Right ventricle myocardium superior (tissue), 1 donor: ENCODE measurements at regions not wholly inside any gene's neighbourhood (a gene's known extent, or its start where the extent isn't known, plus 50 kb on each side); places are given as distances from the start of the nearest gene placed in this dataset.

Experiments
- ATAC-seq: fragments of 200-7000 bp; cut with Tn5 transposase; one replicate; pipeline ENCODE4 v1.9.1; 2020; ENCODE audit warnings: mild to moderate bottlenecking; ENCODE audit not compliant: poor library complexity
- DNase-seq: peaks from one replicate; pipeline ENCODE4 v3.0.0-alpha.2; 2020
- intact Hi-C: fragments of 100-400 bp; cut with DNase I; formaldehyde crosslinking; loops from one replicate; pipeline ENCODE4 v1.11.2; 2022
- donor health status: DM: no; HTN: yes; CAD: no; lungs with severe emphysema.

DNA sequence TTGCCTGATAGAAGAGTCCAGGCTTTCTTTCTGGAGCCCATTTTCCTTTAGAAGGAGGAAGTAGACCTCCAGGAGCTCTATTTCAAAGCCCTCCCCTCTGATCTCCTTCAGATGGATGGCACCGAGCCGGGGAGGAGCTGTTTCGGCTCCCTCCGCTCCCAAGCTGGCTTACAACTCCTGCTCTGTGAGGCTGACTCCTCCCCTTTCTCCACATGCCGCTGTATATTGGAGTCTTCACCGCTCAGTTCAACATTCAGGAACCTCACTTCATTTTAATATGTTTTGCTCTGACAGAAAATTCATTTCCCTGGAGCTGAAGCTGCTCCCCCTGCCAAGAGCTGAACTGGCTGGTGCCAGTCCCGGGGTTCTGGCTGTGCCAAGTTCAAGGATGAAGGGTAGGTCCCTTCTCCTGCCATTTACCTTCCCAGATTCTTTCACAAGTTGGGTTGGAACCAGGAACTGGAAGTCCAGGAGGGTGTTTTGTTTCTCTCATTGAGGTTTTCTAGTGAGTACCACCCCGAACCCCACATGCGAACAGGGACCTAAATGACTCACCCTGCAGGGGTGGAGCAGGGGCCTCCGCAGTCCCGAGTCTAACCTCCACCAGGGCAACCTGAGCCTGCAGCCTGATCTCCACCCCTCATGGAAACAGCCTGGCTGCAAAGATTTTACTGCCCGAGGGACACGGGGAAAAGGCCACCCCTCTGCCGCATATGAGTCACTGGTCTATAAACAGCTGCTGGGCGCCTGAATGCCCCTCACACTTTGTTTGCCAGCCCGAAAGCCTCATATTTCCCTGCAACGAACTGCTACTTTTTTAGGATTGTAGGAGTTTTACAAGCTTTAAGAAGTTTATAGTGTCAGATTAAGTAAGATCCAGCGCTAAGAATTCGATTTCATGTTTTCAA, 68.6 kb upstream of the FOXA2 start:
- DNase-seq = no peak
- intact Hi-C loops = no loop called here
- no peak for ATAC-seq

DNA sequence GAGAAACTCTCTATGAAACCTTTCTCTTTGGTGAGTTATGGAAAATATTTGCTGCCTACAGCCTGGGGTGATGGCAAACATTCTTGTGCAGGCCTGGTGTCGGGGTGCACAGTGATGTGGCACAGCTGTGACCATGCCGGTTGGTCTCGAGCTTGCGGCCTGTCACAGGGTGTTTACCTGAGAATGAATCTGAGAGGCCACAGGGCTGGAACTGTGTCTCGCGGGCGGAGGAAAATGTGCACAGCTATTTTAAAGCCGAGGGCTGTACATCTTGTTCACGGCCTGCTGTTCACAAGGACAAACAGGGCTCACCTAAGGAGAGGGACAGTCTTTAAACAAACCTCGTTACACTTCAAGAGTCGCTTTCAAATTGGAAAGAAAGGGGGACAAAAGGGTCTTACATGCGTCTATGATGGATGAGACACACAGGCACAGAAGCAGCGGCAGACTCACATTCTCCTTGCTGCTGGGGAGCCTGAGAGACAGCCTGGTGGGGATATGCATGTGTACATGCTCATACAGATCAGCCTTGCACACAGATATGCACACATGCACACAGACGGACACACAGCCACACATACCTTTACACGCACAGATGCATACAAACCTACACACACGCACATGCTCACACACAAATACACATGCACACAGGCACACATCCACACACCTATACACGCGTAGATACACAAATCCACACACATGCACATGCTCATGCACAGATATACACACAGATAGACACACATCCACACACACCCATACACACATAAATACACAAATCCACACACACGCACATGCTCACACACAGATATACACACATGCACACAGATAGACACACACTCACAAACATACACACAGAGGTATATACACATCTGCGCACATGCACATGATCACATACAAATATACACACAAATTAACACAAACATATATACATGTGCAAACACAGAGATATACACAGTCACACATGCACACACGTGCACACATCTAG, 69.6 kb upstream of the FOXA2 start:
- no peak for ATAC-seq
- intact Hi-C loops = no loop called here
- no peak for DNase-seq

DNA sequence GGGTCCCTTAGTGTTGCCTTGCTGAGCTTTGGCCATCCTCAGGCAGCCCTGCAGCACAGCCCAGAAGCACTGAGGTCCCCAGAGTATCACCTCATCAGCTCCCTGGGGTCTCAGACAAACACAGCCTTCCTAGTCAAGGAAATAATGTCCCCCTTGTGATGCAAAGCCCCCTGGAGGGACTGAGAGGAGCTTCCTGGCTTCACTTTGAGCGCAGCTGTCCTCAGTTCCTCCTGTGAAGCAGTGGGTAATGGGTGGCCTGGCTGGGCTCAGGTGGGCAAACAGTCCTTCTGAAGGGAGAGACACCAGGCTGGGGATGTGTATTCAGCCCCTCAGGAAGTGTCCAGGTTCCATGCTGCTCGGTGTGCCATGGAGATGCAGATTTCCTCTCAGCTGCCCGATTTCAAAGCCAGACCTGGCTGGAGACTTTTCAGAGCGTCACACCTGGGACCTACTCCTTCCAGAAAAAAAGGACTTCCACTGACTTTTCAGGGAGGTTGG, 79.2 kb upstream of the FOXA2 start:
- ATAC-seq (no peak), DNase-seq (no peak)
- intact Hi-C loops = no loop called here

DNA sequence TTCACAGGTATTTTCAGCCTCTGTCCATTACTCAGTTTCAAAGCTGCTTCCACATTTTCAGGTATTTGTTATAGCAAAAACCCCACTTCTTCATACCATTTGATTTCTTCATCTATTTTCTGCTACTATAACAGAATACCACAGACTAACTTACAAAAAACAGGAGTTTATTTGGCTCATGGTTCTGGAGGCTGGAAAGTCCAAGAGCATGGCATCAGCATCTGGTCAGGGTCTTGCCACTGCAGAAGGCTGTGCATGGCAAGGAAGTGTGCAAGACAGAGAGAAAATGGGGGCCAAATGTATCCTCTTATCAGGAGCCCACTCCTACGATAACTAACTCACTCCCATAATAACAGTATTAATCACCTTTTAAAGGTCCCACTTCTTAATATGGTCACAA, 82.8 kb upstream of the FOXA2 start:
- ATAC-seq = no peak
- intact Hi-C loops = no loop called here

DNA sequence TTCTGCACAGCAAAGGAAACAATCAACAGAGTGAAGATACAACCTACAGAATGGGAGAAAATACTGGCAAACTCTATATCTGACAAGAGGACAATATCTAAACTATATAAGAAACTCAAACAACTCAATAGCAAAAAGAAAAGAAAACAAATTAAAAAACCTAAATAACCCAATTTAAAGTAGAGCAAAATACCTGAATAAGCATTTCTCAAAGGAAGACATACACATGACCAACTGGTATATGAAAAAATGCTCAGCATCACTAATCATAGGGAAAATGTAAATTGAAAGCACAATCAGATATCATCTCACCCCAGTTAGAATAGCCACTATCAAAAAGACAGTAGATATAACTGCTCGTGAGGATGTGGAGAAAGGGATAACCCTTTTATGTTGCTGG, 87.8 kb upstream of the FOXA2 start:
- no peak for ATAC-seq
- intact Hi-C loops = no loop called here
- DNase-seq = no peak

More for the DNA sequence above, 82.8 kb upstream of the FOXA2 start:
- no peak for DNase-seq

DNA sequence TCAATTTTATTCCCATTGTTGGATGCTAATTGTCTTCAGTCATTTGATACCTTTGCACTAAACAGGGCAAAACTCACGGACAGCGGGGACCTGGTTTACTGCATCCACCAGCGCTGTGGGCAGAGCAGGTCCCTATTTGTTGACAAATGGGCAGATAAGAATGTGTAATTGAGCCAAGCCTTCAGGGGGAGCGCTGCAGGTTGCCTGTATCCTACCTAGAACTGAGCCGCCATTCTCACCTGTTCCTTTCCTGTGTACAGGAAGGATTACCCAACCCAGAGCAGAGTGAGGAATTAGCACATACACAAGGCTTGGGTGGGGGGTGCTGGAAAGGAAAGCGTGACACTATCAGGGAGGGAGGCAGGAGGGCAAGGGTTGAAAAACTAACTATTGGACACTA, 89.1 kb upstream of the FOXA2 start:
- ATAC-seq (no peak), DNase-seq (no peak)
- intact Hi-C loops = no loop called here

DNA sequence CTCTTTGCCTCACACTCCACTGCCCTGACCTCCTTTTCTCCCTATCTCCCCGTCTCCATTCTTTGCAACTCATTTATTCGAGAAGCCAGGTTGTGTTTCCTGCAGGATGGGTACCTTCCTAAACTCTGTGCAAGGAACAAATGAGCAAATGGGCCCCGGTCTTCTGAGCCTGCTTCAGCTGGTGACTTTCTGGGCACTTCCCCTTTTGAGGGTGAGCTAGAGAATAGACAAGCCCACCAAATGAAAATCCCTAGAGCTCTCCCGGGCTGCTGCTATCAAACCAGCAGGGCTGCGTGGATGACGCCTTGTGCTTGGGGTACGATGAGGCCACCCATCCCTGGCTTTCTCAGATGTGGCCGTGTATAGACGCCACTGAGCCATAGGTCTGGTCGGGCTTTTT, 91.0 kb upstream of the FOXA2 start:
- no peak for ATAC-seq
- no peak for DNase-seq
- intact Hi-C loops = no loop called here

DNA sequence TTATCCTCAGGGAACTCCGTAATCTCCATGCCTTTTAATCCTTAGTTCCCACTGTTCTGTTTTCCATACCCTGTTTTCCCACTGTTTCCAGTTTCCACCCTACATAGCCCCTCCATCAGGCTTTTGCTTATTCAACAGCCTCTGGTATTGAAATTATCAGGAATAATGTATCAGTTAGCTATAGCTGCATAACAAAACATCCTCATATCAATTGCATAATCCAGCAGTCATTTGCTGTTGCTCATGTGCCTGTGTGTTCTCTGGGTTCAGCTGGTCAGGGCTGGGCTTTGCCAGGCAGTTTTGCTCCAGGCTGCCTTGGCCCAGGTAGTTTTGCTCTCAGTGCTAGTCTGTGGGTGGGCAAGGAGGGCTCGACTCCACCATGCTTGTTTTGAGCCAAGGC, 94.3 kb upstream of the FOXA2 start:
- intact Hi-C loops = no loop called here
- DNase-seq (no peak), ATAC-seq (no peak)

DNA sequence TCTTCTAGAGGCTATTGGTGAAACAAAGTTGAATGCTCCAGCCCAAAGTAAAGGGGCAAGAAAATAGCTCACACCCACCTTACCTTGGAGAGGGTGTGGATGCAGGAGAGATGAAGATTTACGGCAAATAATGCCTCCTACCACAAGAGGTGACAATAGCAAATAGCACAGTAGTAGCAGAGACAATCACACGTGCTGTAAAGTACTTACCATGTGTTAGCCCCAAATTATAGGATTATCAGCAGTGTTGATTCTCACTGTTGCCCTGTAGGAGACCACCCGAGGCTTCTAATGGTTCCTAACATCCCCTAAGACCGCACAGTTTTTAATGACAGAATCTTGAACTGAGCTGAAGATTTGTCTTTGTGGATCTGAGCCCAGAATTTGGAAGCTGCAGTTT, 94.8 kb upstream of the FOXA2 start:
- intact Hi-C loops = no loop called here

DNA sequence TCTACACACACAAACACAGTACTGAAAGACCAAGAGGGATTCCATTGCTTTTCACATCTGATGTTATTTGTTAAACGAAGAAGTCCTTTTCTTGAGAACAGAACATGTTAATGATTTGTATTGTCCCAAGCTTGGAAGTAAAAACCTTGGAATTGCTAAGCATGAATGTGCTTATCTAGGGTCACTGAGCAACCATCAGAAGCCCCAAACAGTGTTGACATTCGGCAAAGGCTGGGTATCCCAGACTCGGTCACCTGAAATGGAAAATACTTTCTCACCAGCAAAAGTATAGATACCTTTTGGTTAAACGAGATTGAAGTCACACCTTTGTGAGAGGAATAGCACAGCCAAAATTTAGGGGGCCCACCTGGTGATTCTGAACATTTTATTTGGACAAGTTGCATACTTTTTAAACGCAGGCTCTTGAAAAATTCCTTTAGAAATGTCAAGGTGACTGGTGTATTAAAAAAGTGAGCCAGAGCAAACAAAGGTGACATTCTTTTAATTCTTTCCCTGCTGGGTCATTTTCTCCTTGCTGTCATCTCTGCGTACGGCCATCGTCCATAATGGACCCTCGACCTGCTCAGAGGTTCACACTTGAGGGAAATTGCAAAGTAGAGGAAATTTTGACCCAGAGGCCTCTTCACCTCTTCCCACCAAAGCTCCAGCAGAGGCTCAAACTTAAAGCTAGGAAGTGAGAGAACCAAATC, 95.8 kb upstream of the FOXA2 start:
- DNase-seq (no peak), ATAC-seq (no peak)
- intact Hi-C loops = loop anchor here (5.0 kb wide), 1 partner anchor 343 kb away; no protein-coding TSS in a partner anchor

More for the DNA sequence above, 94.8 kb upstream of the FOXA2 start:
- DNase-seq (no peak), ATAC-seq (no peak)

DNA sequence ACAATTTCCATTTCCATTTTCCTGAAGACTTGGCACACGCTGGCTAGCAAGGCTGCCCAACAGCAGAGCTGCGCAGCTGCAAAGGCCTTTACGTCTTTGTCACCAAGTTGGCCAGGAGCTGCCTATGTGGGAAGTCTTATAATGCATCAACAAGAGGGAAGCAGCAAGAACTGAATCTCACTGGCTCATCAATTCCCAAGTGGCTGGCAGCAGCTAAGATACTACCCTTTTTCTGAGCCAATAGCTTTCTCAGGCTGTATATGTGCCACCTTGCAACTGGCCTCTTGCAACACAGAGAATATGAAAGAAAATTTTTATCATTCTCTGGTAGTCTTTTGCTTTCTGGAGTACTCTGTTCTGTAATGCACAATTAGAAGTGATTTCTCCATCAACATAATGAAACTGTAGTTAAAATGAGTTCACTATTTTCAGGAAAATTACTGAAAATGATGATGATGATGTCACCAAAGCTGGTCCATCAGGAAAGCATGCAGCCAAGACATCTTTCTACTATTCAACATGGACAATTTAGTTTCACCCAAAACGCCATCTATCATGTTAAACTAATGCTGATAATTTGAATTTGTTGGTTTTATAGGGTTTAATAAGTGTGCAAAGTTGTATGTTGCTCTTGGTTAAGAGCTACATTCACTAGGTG, 97.3 kb upstream of the FOXA2 start:
- ATAC-seq (no peak), DNase-seq (no peak)
- intact Hi-C loops = loop anchor here (5.0 kb wide), 1 partner anchor 344 kb away; no protein-coding TSS in a partner anchor

DNA sequence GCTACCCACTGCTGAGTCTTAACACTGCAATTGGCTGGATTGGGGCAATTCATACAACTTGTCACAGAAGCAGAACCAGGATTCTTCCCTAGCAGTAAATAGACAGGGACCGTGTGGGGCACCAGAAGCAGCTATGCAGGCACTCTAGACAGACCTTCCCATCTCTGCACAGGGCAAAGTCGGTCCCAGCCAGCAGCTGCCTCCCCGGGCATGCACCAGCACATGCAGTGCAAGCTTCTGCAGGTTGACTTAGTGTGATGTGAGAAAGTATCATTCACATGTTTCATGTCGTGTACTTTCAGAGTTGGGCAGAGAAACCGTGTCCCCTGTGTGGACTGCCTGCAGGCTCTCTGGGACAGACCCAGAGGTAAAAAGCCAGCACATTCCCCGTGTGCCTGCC, 98.0 kb upstream of the FOXA2 start:
- no peak for DNase-seq
- intact Hi-C loops = loop anchor here (5.0 kb wide), 1 partner anchor 345 kb away; no protein-coding TSS in a partner anchor

DNA sequence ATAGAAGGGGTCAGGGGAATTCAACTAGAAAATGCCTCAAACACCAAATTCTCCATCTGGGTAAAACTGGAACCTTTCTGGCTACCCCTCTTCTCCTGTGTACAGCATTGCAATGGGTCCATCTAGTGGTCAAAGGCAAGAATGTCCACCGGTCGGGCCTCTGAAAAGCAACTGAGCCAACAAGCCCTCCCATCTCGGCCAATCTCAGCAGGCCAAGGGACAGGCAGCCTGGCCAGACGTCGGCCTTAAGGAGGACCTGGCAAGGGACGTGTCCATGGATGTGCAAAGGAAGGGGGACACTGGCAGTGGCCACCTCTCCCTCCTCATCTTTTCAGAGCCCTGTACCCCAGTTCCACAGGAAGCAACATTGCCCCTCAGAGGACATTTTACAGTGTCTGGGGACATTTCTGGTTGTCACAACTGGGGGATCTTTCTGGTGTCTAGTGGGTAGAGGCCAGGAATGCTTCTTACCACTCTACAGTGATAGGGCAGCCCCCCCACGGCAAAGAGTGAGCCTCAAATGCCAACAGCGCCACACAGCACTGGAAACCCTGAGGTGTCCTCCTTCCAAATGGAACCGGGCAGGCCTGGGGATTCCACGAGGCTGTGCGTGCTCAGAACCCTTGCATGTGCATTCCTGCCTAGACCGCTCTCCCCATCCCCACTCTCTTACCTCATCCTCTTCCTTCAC, 99.8 kb upstream of the FOXA2 start:
- peak; percentile 62 for DNase-seq
- intact Hi-C loops = loop anchor here (5.0 kb wide), 1 partner anchor 347 kb away; no protein-coding TSS in a partner anchor
- ATAC-seq = peak; percentile 89

More for the DNA sequence above, 98.0 kb upstream of the FOXA2 start:
- no peak for ATAC-seq

DNA sequence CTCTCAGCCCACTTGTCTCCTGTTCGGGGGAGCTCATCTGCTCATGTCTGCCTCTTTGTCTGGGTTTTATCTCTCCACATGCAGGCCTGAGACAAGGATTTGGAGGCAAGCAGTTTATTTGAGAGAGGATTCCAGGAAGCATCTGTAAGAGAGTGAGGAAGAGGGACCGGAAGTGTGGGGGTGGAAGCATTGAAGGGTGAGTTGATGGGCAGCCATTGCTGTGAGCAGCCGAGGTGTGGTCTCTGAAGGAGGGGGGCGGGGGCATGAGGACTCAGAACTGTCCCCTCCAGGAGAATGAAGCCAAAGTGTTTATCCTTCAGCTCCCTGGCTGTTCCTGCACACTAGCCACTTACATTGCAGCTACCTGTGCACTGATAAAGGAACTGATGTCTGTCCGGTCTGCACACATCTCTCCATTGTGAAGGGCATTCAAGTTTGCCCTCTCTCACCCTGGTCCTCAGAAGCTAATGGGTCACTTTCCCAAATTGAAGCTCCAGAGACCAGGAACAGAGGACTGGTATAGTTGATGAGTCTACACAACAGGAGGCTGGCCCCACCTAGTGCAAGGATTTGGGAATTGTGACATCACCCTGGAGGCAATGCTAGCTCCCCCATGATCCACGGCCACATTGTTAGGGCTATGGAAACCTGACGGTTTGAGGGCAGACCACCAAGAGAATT, 100.5 kb upstream of the FOXA2 start:
- ATAC-seq = no peak
- intact Hi-C loops = loop anchor here (5.0 kb wide), 2 partner anchors 348 to 547 kb away; no protein-coding TSS in a partner anchor

DNA sequence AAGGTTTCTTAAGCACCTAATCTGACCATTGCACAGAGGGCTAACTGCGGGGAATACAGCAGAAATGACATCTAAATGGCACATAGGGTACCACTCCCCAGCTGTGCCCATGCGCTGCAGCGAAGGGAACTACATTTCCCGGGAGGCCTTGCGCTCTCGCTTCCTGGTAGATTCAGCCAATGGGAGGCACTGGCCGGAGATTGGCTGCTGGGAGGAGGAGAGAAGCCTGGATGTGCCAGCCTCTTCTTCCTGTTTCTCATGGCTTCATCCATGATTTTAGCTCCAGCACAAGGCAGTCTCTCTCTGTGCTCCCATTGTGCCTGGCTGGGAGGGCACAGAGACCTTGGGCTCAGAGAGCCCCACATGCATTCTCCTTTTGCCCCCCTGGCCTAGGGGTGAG, 101.7 kb upstream of the FOXA2 start:
- DNase-seq (peak; percentile 68), ATAC-seq (peak; percentile 72)
- intact Hi-C loops = loop anchor here (5.0 kb wide), 1 partner anchor 546 kb away; no protein-coding TSS in a partner anchor

More for the DNA sequence above, 100.5 kb upstream of the FOXA2 start:
- DNase-seq = no peak

DNA sequence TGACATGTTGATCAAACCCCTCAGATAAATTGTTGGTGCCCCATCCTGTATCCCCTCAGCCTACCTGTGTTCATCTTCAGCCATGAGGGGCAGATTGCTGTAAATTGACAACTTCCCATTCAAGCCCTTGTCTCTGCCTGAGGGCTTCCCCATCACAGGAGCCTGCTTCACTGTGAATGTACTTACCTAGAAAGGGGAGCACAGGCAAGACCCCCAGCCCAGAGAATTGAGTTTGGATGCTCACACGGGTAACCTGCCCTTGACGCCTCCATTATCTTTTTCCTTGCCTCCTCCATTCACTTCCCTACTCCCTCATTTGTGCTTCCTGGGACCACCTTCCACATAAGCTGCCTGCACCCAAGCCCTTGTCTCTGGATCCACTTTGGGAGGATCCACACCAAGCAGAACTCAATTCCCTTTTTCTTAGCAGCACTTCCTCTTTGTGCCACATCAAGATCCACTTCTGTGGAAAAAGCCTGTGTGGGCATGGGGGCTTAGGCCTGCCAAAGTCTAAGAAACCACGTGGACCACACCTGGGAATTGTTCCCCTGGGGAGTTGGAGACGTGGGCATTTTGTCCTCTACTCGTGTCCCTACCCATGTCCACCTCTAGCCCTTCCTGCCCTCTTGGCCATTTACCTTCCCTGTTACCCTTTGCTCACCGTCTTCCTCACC, 103.4 kb upstream of the FOXA2 start:
- ATAC-seq (no peak), DNase-seq (no peak)
- intact Hi-C loops = loop anchor here (5.0 kb wide), 1 partner anchor 544 kb away; no protein-coding TSS in a partner anchor
